ENCODE measurements at regions not wholly inside any gene's neighbourhood (a gene's known extent, or its start where the extent isn't known, plus 50 kb on each side); places are given as distances from the start of the nearest gene placed in this dataset.

GRCh38 chr20:10951904-10952303 is 278.1 kb upstream of the JAG1 start:
- no peak for TF ChIP-seq MXI1 (conservative IDR thresholded peaks at IDR 0.05; ENCODE audit: poor library complexity, severe bottlenecking)
- no peak for TF ChIP-seq CTCF (IDR thresholded peaks at IDR 0.05; ENCODE audit: poor library complexity, severe bottlenecking)
- TF ChIP-seq RAD21 (conservative IDR thresholded peaks at IDR 0.05), result no peak
- no peak for TF ChIP-seq REST (IDR thresholded peaks at IDR 0.05; ENCODE audit: borderline replicate concordance)
- no peak for TF ChIP-seq SMC3 (conservative IDR thresholded peaks at IDR 0.05; ENCODE audit: poor library complexity)
- TF ChIP-seq TAF1 (IDR thresholded peaks at IDR 0.05; ENCODE audit: low read depth), result no peak
- TF ChIP-seq EP300 (conservative IDR thresholded peaks at IDR 0.05; ENCODE audit: poor library complexity, severe bottlenecking), result no peak
- H3K9me2 ChIP-seq (ENCODE audit: insufficient read depth, low read length), result no peaks in the 10 kb centered on the region
- no peaks in the 10 kb centered on the region for H3K79me2 ChIP-seq (replicated peaks; ENCODE audit: insufficient read depth, low read length)

GRCh38 chr20:10953437-10953836 is 279.6 kb upstream of the JAG1 start:
- no peak overlapping the region for H2AFZ ChIP-seq (ENCODE audit: low read depth, low read length)
- H3K4me3 ChIP-seq (ENCODE audit: low read length), result no peak overlapping the region
- no peaks in the 10 kb centered on the region for H4K20me1 ChIP-seq (ENCODE audit: insufficient read depth)
- no peaks in the 10 kb centered on the region for H3K79me2 ChIP-seq (replicated peaks; ENCODE audit: insufficient read depth, low read length)
- H3F3A ChIP-seq (ENCODE audit: insufficient read depth, low read length, poor library complexity, severe bottlenecking), result no peaks in the 10 kb centered on the region
- no peaks in the 10 kb centered on the region for H3K27me3 ChIP-seq (ENCODE audit: insufficient read depth, low read depth, low read length)
- H3K9me2 ChIP-seq (ENCODE audit: insufficient read depth, low read length), result no peaks in the 10 kb centered on the region
- H3K36me3 ChIP-seq (ENCODE audit: insufficient read depth, low read length), result no peaks in the 10 kb centered on the region
- no peak overlapping the region for H3K27ac ChIP-seq (ENCODE audit: low read length)
- TF ChIP-seq EZH2 (IDR thresholded peaks at IDR 0.05; ENCODE audit: borderline replicate concordance, insufficient read depth, low read length, poor library complexity, severe bottlenecking) (no peak), TAF1 (IDR thresholded peaks at IDR 0.05; ENCODE audit: low read depth) (no peak), REST (IDR thresholded peaks at IDR 0.05; ENCODE audit: borderline replicate concordance) (no peak), MXI1 (conservative IDR thresholded peaks at IDR 0.05; ENCODE audit: poor library complexity, severe bottlenecking) (no peak), EP300 (conservative IDR thresholded peaks at IDR 0.05; ENCODE audit: poor library complexity, severe bottlenecking) (no peak), RAD21 (conservative IDR thresholded peaks at IDR 0.05) (no peak), POLR2AphosphoS5 (IDR thresholded peaks at IDR 0.05) (no peak)
- H3K9ac ChIP-seq (ENCODE audit: low read length), result no peak overlapping the region
- H3K9me3 ChIP-seq (ENCODE audit: low read length), result no peaks in the 10 kb centered on the region
- no peak overlapping the region for H3K4me2 ChIP-seq (ENCODE audit: low read length)

More at GRCh38 chr20:10951904-10952303, 278.1 kb upstream of the JAG1 start:
- H3K4me2 ChIP-seq (ENCODE audit: low read length), result no peak overlapping the region
- H3K27me3 ChIP-seq (ENCODE audit: insufficient read depth, low read depth, low read length), result no peaks in the 10 kb centered on the region
- H3K9me3 ChIP-seq (ENCODE audit: low read length), result no peaks in the 10 kb centered on the region
- no peaks in the 10 kb centered on the region for H3F3A ChIP-seq (ENCODE audit: insufficient read depth, low read length, poor library complexity, severe bottlenecking)
- H3K36me3 ChIP-seq (ENCODE audit: insufficient read depth, low read length), result no peaks in the 10 kb centered on the region
- H2AFZ ChIP-seq (ENCODE audit: low read depth, low read length), result no peak overlapping the region
- H4K20me1 ChIP-seq (ENCODE audit: insufficient read depth), result no peaks in the 10 kb centered on the region
- H3K4me3 ChIP-seq (ENCODE audit: low read length), result peak overlapping the region; percentile 7
- H3K27ac ChIP-seq (ENCODE audit: low read length), result no peak overlapping the region
- no peak overlapping the region for H3K9ac ChIP-seq (ENCODE audit: low read length)

Data from neural cell (in vitro differentiated cells).